HL-60 (cell line): ENCODE measurements at regions not wholly inside any gene's neighbourhood (a gene's known extent, or its start where the extent isn't known, plus 50 kb on each side); places are given as distances from the start of the nearest gene placed in this dataset.

Source experiments
- DNase-seq, 2 experiments: peaks; one replicate each; pipeline ENCODE4 v3.0.0-alpha.2; 2010 to 2020; ENCODE audit warnings: low read depth in 1 of 2, low spot score in 1 of 2
- H3K27ac ChIP-seq: fragments of 250-450 bp; sonication (Bioruptor Pico); replicated peaks from 2 replicates; pipeline ENCODE4 v1.5.1; 2020; ENCODE audit warnings: mild to moderate bottlenecking, moderate library complexity
- H3K27me3 ChIP-seq: fragments of 250-450 bp; sonication (Bioruptor Pico); 2 replicates; pipeline ENCODE4 v1.5.1; 2021; ENCODE audit warnings: mild to moderate bottlenecking, moderate library complexity; ENCODE audit not compliant: insufficient read depth, poor library complexity, severe bottlenecking
- H3K4me3 ChIP-seq: replicated peaks from 2 replicates; pipeline ENCODE4 v1.5.1; 2011; ENCODE audit warnings: mild to moderate bottlenecking, control low read depth, low read length; ENCODE audit not compliant: insufficient read depth
- GABPA ChIP-seq: IDR thresholded peaks from 2 replicates; pipeline ENCODE4 v1.6.1; 2012; ENCODE audit warnings: low read depth
- POLR2AphosphoS5 ChIP-seq: IDR thresholded peaks from 2 replicates; pipeline ENCODE4 v1.6.1; 2012; ENCODE audit warnings: low read depth
- SPI1 ChIP-seq: IDR thresholded peaks from 2 replicates; pipeline ENCODE4 v1.6.1; 2012; ENCODE audit warnings: low read depth, mild to moderate bottlenecking, borderline replicate concordance
- TF ChIP-seq, protein P1 (sequence below): IDR thresholded peaks from 2 replicates; pipeline ENCODE4 v1.6.1; 2012; ENCODE audit warnings: low read depth; ENCODE audit not compliant: insufficient replicate concordance
- TF ChIP-seq, protein P2 (sequence below): IDR thresholded peaks from one replicate; pipeline ENCODE4 v1.5.1; 2011; ENCODE audit warnings: low read length, control low read depth, inconsistent platforms; ENCODE audit not compliant: insufficient read depth

DNA sequence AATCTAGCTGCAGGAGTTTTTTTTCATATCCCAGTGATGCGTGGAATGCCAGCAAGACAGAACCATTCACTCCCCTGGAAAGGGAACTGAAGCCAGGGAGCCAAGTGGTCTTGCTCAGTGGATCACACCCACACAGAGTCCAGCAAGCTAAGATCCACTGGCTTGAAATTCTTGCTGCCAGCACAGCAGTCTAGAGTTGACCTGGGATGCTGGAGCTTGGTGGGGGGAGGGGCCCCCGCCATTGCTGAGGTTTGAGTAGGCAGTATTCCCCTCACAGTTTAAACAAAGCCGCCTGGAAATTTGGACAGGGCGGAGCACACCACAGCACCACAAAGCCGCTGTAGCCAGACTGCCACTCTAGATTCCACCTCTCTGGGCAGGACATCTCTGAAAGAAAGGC, 86.9 kb upstream of the STXBP6 start:
- H3K4me3 ChIP-seq, result no peak overlapping the region
- TF ChIP-seq, protein P1, sequence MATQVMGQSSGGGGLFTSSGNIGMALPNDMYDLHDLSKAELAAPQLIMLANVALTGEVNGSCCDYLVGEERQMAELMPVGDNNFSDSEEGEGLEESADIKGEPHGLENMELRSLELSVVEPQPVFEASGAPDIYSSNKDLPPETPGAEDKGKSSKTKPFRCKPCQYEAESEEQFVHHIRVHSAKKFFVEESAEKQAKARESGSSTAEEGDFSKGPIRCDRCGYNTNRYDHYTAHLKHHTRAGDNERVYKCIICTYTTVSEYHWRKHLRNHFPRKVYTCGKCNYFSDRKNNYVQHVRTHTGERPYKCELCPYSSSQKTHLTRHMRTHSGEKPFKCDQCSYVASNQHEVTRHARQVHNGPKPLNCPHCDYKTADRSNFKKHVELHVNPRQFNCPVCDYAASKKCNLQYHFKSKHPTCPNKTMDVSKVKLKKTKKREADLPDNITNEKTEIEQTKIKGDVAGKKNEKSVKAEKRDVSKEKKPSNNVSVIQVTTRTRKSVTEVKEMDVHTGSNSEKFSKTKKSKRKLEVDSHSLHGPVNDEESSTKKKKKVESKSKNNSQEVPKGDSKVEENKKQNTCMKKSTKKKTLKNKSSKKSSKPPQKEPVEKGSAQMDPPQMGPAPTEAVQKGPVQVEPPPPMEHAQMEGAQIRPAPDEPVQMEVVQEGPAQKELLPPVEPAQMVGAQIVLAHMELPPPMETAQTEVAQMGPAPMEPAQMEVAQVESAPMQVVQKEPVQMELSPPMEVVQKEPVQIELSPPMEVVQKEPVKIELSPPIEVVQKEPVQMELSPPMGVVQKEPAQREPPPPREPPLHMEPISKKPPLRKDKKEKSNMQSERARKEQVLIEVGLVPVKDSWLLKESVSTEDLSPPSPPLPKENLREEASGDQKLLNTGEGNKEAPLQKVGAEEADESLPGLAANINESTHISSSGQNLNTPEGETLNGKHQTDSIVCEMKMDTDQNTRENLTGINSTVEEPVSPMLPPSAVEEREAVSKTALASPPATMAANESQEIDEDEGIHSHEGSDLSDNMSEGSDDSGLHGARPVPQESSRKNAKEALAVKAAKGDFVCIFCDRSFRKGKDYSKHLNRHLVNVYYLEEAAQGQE, result no peak
- TF ChIP-seq POLR2AphosphoS5 (no peak), GABPA (no peak), SPI1 (no peak)
- TF ChIP-seq, protein P2, sequence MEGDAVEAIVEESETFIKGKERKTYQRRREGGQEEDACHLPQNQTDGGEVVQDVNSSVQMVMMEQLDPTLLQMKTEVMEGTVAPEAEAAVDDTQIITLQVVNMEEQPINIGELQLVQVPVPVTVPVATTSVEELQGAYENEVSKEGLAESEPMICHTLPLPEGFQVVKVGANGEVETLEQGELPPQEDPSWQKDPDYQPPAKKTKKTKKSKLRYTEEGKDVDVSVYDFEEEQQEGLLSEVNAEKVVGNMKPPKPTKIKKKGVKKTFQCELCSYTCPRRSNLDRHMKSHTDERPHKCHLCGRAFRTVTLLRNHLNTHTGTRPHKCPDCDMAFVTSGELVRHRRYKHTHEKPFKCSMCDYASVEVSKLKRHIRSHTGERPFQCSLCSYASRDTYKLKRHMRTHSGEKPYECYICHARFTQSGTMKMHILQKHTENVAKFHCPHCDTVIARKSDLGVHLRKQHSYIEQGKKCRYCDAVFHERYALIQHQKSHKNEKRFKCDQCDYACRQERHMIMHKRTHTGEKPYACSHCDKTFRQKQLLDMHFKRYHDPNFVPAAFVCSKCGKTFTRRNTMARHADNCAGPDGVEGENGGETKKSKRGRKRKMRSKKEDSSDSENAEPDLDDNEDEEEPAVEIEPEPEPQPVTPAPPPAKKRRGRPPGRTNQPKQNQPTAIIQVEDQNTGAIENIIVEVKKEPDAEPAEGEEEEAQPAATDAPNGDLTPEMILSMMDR, result no peak
- no peaks in the 10 kb centered on the region for H3K27me3 ChIP-seq
- DNase-seq, result no peak
- H3K27ac ChIP-seq, result no peak overlapping the region

DNA sequence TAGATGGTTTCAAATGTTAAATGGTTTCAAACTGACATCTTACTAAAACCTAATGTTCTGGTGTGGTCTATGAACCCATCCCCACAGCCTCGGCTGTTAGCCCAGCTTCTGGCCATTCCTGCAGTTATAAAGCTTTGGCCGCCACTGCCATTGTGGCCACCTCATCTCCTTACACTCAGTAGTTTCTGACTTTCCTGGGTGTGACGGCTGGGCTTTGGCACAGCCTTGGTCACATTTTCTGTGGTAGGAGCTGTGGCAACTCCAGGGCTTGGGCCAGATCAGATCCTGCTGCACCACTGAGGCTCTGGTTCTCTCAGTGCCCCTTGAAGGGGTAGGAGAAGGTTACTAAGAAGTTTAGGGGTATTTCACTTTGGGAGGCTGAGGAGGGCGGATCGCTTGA, 84.2 kb upstream of the STXBP6 start:
- no peak overlapping the region for H3K4me3 ChIP-seq
- TF ChIP-seq, protein P1, result no peak
- TF ChIP-seq GABPA (no peak), POLR2AphosphoS5 (no peak), SPI1 (no peak)
- TF ChIP-seq, protein P2, result no peak
- no peak overlapping the region for H3K27ac ChIP-seq
- H3K27me3 ChIP-seq, result peaks cover 2% of the 10 kb centered on the region
- no peak for DNase-seq

DNA sequence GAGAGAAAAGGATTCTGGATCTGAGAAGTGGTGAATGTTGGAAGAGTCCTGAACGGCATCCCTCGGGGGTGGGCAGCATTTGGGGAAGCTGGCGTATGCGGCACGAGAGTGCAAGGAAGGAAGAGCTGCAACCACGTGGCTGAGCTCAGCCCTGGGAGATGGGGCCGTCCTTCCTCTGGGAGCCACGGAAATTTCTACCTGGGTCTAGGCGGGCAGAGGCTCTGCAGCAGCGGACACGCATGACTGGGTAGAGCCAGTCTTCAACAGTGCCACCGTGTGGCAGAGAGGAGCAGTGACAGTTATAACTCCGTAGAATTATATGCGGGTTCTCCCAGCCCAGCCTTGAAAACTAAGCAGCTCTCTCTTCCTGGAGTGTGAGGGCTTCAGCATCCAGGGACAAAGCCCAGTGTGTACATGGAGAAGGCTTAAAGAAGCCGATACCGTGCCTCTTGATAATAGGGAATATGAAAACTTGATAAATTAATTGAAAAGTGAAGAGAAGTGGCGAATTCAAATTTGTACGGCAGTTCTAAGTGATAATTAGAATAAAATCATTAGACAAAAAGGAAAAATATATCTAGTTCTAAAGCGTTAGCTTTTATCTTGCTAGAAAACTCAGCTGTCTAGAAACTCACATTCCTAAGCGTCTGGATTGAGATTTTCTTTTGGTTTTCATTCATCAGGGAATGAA, 82.9 kb upstream of the STXBP6 start:
- H3K27ac ChIP-seq, result no peak overlapping the region
- TF ChIP-seq, protein P2, result peak; percentile 74
- TF ChIP-seq POLR2AphosphoS5, result no peak
- peak overlapping the region; percentile 12; the same call in 1 of the 2 replicates for H3K4me3 ChIP-seq
- peak; percentile 11 to 39 for DNase-seq
- H3K27me3 ChIP-seq, result peaks cover 2% of the 10 kb centered on the region

DNA sequence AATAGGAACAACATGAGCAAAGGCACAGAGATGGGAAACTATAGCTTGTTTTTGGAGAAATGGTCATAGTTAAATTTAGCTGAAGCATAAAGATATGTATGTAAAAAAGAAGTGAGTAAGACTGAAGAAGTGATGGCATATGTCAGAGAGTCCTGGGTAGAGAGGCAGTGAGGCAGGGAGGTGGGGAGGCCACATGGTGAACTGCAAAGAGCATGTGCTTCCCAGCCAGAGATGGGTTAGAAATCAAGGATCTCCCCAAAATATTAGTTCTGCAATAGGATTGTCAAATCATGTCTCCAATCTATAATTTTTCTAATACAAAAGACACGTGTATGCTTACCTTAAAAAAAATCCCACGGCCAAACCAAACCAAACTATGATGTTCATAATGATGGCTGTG, 82.1 kb upstream of the STXBP6 start:
- no peak overlapping the region for H3K4me3 ChIP-seq
- TF ChIP-seq POLR2AphosphoS5 (no peak), SPI1 (no peak), GABPA (no peak)
- TF ChIP-seq, protein P2, result no peak
- TF ChIP-seq, protein P1, result no peak
- H3K27me3 ChIP-seq, result peaks cover 2% of the 10 kb centered on the region
- no peak overlapping the region for H3K27ac ChIP-seq
- no peak for DNase-seq
